ENCODE measurements at regions not wholly inside any gene's neighbourhood (a gene's known extent, or its start where the extent isn't known, plus 50 kb on each side); places are given as distances from the start of the nearest gene placed in this dataset.
A peak's percentile ranks its signal among the peaks of the same experiment; 100 is the strongest.

GRCh38 chr10:110442746-110443145, 55.0 kb upstream of the DUSP5 start:
- no peak for DNase-seq

- no peak for DNase-seq
Measured at GRCh38 chr10:110443239-110444003, 54.3 kb upstream of the DUSP5 start.

GRCh38 chr10:110444004-110444337, 53.7 kb upstream of the DUSP5 start:
- DNase-seq: no peak

- DNase-seq: no peak
Measured at GRCh38 chr10:110445871-110446270, 51.8 kb upstream of the DUSP5 start.

GRCh38 chr10:110446277-110446676, 51.4 kb upstream of the DUSP5 start:
- no peak for DNase-seq

- peak; percentile 57 for DNase-seq
Measured at GRCh38 chr10:110446954-110447608, 50.6 kb upstream of the DUSP5 start.

GRCh38 chr10:110447886-110448285, 49.8 kb upstream of the DUSP5 start:
- DNase-seq: no peak

Data from 8988T (cell line).